PFSK-1 (cell line): ENCODE measurements at regions not wholly inside any gene's neighbourhood (a gene's known extent, or its start where the extent isn't known, plus 50 kb on each side); places are given as distances from the start of the nearest gene placed in this dataset.

ENCODE experiments used
- FOXP2 ChIP-seq: optimal IDR thresholded peaks from 2 replicates; pipeline ENCODE3; 2011; ENCODE audit warnings: borderline replicate concordance, control low read depth, inconsistent platforms; ENCODE audit not compliant: insufficient read depth; ENCODE audit errors: extremely low read length, extremely low read depth
- POLR2AphosphoS5 ChIP-seq: IDR thresholded peaks from 2 replicates; pipeline ENCODE4 v1.6.1; 2012; ENCODE audit warnings: low read depth, mild to moderate bottlenecking, control low read depth, low read length, moderate library complexity
- REST ChIP-seq, 2 experiments: IDR thresholded peaks; 2 replicates each; pipeline versions ENCODE4 v1.6.1 to v1.8.0; 2011 to 2012; ENCODE audit warnings: low read depth in 2 of 2, low read length in 2 of 2, control low read depth in 1 of 2, inconsistent platforms in 1 of 2, mild to moderate bottlenecking in 1 of 2, moderate library complexity in 1 of 2; ENCODE audit not compliant: insufficient read depth in 1 of 2
- SIN3A ChIP-seq: IDR thresholded peaks from 2 replicates; pipeline ENCODE4 v1.6.1; 2012; ENCODE audit warnings: mild to moderate bottlenecking, low read length, moderate library complexity, borderline replicate concordance; ENCODE audit not compliant: insufficient read depth
- TAF1 ChIP-seq: IDR thresholded peaks from 2 replicates; pipeline ENCODE4 v1.6.1; 2012; ENCODE audit warnings: low read length, control low read depth, borderline replicate concordance; ENCODE audit not compliant: insufficient read depth

DNA sequence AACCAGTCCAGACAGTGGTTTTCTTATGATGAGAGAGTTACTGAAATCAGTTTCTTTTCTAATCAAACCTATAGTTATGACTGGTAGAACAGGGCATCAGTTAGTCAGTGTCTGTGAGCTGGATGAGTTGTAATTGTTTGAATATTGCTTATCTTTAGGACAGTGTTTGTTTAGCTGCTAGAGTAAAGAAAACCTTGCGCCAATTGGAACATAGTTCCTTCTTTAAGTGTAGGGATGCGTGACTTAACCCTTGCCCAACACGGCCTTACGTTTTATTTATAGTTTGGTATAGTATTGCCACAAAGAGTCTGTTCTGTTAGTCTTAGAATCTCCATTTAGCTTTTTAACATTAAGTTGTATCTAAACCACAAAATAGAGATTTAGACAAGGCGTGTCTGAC is 572.6 kb downstream of the SLC16A7 start:
- no peak for TF ChIP-seq POLR2AphosphoS5
- no peak for TF ChIP-seq REST (IDR thresholded peaks at IDR 0.05; ENCODE audit: insufficient read depth in 1 of 2, low read depth in 2 of 2, low read length in 2 of 2)
- TF ChIP-seq TAF1 = no peak
- no peak for TF ChIP-seq SIN3A
- TF ChIP-seq FOXP2 = no peak
